ENCODE measurements at regions not wholly inside any gene's neighbourhood (a gene's known extent, or its start where the extent isn't known, plus 50 kb on each side); places are given as distances from the start of the nearest gene placed in this dataset.
"Not testable (repeated sequence)": the region's sequence is repeated elsewhere in the genome, so short reads cannot be mapped to it uniquely, and the experiment has no call there.

- H3K9me3 Mint-ChIP-seq: no peaks in the 10 kb centered on the region
- POLR2A ChIA-PET: no interaction called here
- no peak overlapping the region for H3K4me3 Mint-ChIP-seq
- DNase-seq: no peak
- no peaks in the 10 kb centered on the region for H3K36me3 Mint-ChIP-seq (ENCODE audit: low read depth)
- no peak overlapping the region for H3K27ac Mint-ChIP-seq
- peaks cover 15% of the 10 kb centered on the region for H3K4me1 Mint-ChIP-seq
- H3K27me3 Mint-ChIP-seq: no peaks in the 10 kb centered on the region
- CTCF ChIA-PET: interaction anchor here (2.2 kb wide), 1 partner anchor 18 kb away, joined by 6 read pairs; no protein-coding TSS in a partner anchor
Measured at GRCh38 chr1:29685387-29685786, 449.1 kb downstream of the PTPRU start.

- DNase-seq: no peak
- Mint-ChIP-seq H3K27me3 (no peaks in the 10 kb centered on the region), H3K4me1 (peaks cover 10% of the 10 kb centered on the region), H3K4me3 (no peak overlapping the region), H3K27ac (no peak overlapping the region), H3K36me3 (ENCODE audit: low read depth) (no peaks in the 10 kb centered on the region), H3K9me3 (no peaks in the 10 kb centered on the region)
- CTCF ChIA-PET: no interaction called here
- POLR2A ChIA-PET: no interaction called here
Measured at GRCh38 chr1:29684141-29684540, 447.8 kb downstream of the PTPRU start.

- CTCF ChIA-PET: no interaction called here
- Mint-ChIP-seq H3K9me3 (no peaks in the 10 kb centered on the region), H3K27ac (no peak overlapping the region), H3K27me3 (no peaks in the 10 kb centered on the region), H3K36me3 (ENCODE audit: low read depth) (no peaks in the 10 kb centered on the region), H3K4me1 (peaks cover 5% of the 10 kb centered on the region), H3K4me3 (no peak overlapping the region)
- DNase-seq: no peak
- POLR2A ChIA-PET: no interaction called here
Measured at GRCh38 chr1:29683472-29683871, 447.1 kb downstream of the PTPRU start.

DNA sequence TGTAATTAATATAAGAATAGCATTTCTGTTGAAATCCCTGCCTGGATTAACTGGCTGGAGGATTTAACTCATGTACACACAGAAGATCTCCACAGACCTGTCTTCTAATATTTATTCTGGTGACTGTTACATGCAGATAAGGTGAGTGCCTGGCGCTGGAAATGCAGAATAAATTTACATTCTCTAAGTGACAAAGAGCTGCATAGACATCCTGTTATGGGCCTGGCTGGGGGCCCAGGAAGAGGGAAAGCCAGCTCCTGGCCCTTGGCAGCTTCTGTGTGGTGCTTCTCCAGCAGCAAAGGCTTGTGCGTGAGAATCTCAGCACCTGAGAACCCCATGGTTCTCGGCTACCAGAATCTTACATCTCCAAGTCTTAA, 446.6 kb downstream of the PTPRU start:
- CTCF ChIA-PET: no interaction called here
- Mint-ChIP-seq H3K4me1 (no peaks in the 10 kb centered on the region), H3K4me3 (no peak overlapping the region), H3K36me3 (ENCODE audit: low read depth) (no peaks in the 10 kb centered on the region), H3K9me3 (no peaks in the 10 kb centered on the region), H3K27me3 (no peaks in the 10 kb centered on the region), H3K27ac (no peak overlapping the region)
- no peak for DNase-seq
- POLR2A ChIA-PET: no interaction called here

- Mint-ChIP-seq H3K27me3 (no peaks in the 10 kb centered on the region), H3K27ac (no peak overlapping the region), H3K36me3 (ENCODE audit: low read depth) (no peaks in the 10 kb centered on the region), H3K9me3 (no peaks in the 10 kb centered on the region), H3K4me3 (no peak overlapping the region), H3K4me1 (no peaks in the 10 kb centered on the region)
- ChIA-PET POLR2A (no interaction called here), CTCF (no interaction called here)
- no peak for DNase-seq
Measured at GRCh38 chr1:29682171-29682918, 446.0 kb downstream of the PTPRU start.

- H3K27me3 Mint-ChIP-seq; CTCF ChIA-PET; H3K27ac Mint-ChIP-seq; DNase-seq; H3K4me3 Mint-ChIP-seq; H3K36me3 Mint-ChIP-seq (ENCODE audit: low read depth); H3K4me1 Mint-ChIP-seq; POLR2A ChIA-PET; H3K9me3 Mint-ChIP-seq: not testable (repeated sequence)
Measured at GRCh38 chr1:29681416-29681815, 445.1 kb downstream of the PTPRU start.

- H3K9me3 Mint-ChIP-seq: no peaks in the 10 kb centered on the region
- H3K4me1 Mint-ChIP-seq: no peaks in the 10 kb centered on the region
- no peak for DNase-seq
- no peaks in the 10 kb centered on the region for H3K36me3 Mint-ChIP-seq (ENCODE audit: low read depth)
- no peak overlapping the region for H3K4me3 Mint-ChIP-seq
- ChIA-PET POLR2A (no interaction called here), CTCF (no interaction called here)
- no peaks in the 10 kb centered on the region for H3K27me3 Mint-ChIP-seq
- no peak overlapping the region for H3K27ac Mint-ChIP-seq
Measured at GRCh38 chr1:29679828-29680558, 443.7 kb downstream of the PTPRU start.

DNA sequence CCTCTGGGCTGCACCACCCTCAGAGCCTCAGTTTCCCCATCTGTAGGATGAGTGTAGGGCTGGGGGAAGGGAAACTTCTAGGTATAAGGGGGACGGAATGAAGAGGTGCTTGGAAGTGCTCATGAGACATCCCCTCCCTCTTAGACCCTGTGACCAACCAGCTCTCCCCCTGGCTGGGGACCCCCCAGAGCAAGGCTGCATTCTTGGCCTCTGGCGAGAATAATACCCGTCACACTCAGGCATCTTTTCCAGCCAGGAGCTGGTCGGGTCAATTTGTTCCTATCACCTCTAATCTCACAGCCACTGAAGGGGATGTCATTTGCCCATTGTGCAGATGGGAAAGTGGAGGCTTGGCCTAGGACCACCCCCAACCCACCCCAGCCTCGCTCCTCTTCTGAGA, 443.0 kb downstream of the PTPRU start:
- CTCF ChIA-PET: no interaction called here
- Mint-ChIP-seq H3K27ac (no peak overlapping the region), H3K4me3 (no peak overlapping the region), H3K27me3 (no peaks in the 10 kb centered on the region), H3K4me1 (no peaks in the 10 kb centered on the region), H3K36me3 (ENCODE audit: low read depth) (no peaks in the 10 kb centered on the region), H3K9me3 (no peaks in the 10 kb centered on the region)
- POLR2A ChIA-PET: no interaction called here
- no peak for DNase-seq

- ChIA-PET CTCF (no interaction called here), POLR2A (no interaction called here)
- Mint-ChIP-seq H3K27ac (no peak overlapping the region), H3K4me3 (no peak overlapping the region), H3K27me3 (no peaks in the 10 kb centered on the region), H3K36me3 (ENCODE audit: low read depth) (no peaks in the 10 kb centered on the region), H3K4me1 (no peaks in the 10 kb centered on the region), H3K9me3 (no peaks in the 10 kb centered on the region)
- no peak for DNase-seq
Measured at GRCh38 chr1:29677028-29678024, 441.0 kb downstream of the PTPRU start.

GRCh38 chr1:29676496-29676895, 440.2 kb downstream of the PTPRU start:
- Mint-ChIP-seq H3K4me3 (no peak overlapping the region), H3K36me3 (ENCODE audit: low read depth) (no peaks in the 10 kb centered on the region), H3K27me3 (no peaks in the 10 kb centered on the region), H3K4me1 (no peaks in the 10 kb centered on the region), H3K9me3 (no peaks in the 10 kb centered on the region), H3K27ac (no peak overlapping the region)
- ChIA-PET CTCF (no interaction called here), POLR2A (no interaction called here)
- no peak for DNase-seq

- H3K27ac Mint-ChIP-seq: no peak overlapping the region
- H3K4me3 Mint-ChIP-seq: no peak overlapping the region
- DNase-seq: no peak
- H3K27me3 Mint-ChIP-seq: no peaks in the 10 kb centered on the region
- ChIA-PET CTCF (no interaction called here), POLR2A (no interaction called here)
- no peaks in the 10 kb centered on the region for H3K4me1 Mint-ChIP-seq
- no peaks in the 10 kb centered on the region for H3K9me3 Mint-ChIP-seq
- H3K36me3 Mint-ChIP-seq (ENCODE audit: low read depth): no peaks in the 10 kb centered on the region
Measured at GRCh38 chr1:29675481-29676263, 439.4 kb downstream of the PTPRU start.

DNA sequence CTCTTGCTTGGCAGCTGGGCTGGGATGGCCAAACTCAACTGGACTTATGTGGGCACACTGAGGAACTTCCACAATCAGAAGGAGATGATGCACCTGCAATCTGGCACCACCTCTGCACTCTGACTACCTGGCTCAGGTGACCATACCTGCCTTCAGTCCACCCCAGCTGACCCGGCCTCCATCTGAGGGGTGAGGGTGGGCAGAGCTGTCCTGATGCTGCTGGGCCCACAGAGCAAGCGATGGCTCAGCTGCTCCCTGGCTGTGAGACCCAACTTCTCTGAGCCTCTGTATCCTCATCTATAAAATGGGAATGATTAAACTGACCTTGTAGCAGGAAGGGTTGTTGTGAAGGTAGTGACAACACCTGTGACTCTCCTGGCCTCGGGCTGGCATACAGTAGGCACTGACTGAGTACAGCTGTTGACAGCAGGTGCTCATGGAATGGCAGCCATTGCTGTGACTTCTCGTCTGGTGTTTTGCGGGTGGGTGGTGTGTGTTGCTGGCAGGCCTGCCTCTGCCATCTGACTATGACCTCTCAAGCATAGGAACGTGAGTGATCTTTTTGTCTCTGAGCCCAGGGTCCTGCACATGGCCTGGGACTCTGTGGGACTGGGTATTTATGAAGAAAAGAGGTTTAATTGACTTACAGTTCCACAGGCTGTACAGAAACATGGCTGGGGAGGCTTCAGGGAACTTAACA, 438.5 kb downstream of the PTPRU start:
- Mint-ChIP-seq H3K4me3 (no peak overlapping the region), H3K27me3 (no peaks in the 10 kb centered on the region), H3K4me1 (no peaks in the 10 kb centered on the region), H3K9me3 (no peaks in the 10 kb centered on the region), H3K27ac (no peak overlapping the region), H3K36me3 (ENCODE audit: low read depth) (no peaks in the 10 kb centered on the region)
- ChIA-PET POLR2A (no interaction called here), CTCF (no interaction called here)
- DNase-seq: no peak
